ENCODE measurements at regions not wholly inside any gene's neighbourhood (a gene's known extent, or its start where the extent isn't known, plus 50 kb on each side); places are given as distances from the start of the nearest gene placed in this dataset.

DNA sequence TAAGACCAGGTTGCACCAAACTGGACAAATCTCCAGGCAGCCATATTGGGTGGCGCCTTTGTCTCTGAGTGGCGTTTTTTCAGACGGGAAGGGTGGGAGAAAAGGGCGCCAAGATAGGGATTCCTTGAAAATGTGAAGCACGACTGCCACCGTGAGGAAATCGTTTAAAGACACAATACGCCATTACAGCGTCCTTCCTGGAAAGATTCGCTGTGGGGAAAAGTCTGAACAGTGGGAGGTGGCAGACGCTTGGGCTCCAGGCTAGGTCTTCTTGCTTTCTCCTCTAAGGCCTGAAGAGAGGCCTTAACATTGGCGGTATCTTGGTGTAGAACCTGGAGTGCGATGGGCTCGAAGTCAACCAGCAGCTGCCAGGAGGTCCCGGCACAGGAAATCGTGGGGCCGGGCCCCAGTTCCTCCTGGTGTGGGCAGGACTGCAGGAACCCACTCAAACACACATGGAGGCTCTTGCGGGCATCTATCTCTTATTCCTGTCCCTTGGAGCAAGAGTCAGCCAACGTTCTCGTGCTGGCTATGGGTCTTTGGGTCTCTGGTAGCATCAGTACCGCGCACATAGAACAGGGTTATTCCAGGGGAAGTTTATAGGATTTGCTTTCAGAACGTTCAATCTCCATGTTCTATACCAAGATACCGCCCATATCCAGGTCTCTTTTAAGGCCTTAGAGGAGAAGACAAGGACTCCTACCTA lies 208.8 kb downstream of the OR13H1 start:
- H3K4me1 ChIP-seq, result no peaks in the 10 kb centered on the region
- DNase-seq (ENCODE audit: low spot score in 2 of 2), result peak; percentile 30 to 91
- intact Hi-C loops (cut with DNase I), result loop anchor here (2.0 kb wide), 2 partner anchors 24 to 40 kb away; no protein-coding TSS in a partner anchor
- H3K4me3 ChIP-seq, result peak overlapping the region; percentile 45 to 71
- H3K27ac ChIP-seq, result peak overlapping the region; percentile 79 to 87
- TF ChIP-seq, protein P1, sequence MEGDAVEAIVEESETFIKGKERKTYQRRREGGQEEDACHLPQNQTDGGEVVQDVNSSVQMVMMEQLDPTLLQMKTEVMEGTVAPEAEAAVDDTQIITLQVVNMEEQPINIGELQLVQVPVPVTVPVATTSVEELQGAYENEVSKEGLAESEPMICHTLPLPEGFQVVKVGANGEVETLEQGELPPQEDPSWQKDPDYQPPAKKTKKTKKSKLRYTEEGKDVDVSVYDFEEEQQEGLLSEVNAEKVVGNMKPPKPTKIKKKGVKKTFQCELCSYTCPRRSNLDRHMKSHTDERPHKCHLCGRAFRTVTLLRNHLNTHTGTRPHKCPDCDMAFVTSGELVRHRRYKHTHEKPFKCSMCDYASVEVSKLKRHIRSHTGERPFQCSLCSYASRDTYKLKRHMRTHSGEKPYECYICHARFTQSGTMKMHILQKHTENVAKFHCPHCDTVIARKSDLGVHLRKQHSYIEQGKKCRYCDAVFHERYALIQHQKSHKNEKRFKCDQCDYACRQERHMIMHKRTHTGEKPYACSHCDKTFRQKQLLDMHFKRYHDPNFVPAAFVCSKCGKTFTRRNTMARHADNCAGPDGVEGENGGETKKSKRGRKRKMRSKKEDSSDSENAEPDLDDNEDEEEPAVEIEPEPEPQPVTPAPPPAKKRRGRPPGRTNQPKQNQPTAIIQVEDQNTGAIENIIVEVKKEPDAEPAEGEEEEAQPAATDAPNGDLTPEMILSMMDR (IDR thresholded peaks at IDR 0.05), result peak in 2 of 3 experiments; percentile 38 to 42
- no peaks in the 10 kb centered on the region for H3K27me3 ChIP-seq
- no peaks in the 10 kb centered on the region for H3K9me3 ChIP-seq
- no peaks in the 10 kb centered on the region for H3K36me3 ChIP-seq

DNA sequence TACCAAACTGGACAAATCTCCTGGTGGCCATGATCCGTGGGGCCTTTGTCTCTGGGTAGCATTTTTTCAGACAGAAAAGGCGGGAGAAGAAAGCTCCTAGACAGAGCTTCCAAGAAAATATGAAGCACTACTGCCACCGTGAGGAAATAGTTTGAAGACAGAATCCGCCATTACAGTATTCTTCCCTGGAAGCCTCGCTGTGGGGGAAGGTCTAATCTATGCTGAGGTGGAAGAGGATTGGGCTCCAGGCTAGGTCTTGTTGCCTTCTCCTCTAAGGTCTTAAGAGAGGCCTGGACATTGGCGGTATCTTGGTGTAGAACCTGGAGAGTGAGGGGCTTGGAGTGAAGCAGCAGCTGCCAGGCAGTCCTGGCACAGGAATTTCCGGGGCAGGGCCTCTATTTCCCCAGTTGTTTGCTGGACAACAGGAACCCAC lies 218.9 kb downstream of the OR13H1 start:
- intact Hi-C loops (cut with DNase I), result loop anchor here (1.0 to 5.0 kb wide), 3 partner anchors 22 to 54 kb away; no protein-coding TSS in a partner anchor

DNA sequence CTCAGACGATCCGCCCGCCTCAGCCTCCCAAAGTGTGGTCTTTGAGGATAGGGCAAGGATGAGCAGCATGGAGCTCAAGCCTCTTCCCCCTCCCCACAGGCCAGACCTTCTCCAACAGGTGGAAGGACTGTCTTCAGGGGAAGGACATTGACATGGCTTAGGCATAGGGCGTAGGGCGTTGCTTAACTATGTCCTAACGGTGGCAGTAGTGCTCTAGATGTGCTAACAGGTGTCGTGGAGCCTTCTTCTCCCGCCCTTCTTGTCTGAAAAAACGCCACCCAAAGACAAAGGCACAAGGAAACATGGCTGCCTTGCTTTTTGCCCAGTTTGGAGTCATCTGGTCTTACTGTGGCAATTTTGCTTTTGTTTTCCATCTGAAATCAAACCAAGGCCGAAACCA lies 219.8 kb downstream of the OR13H1 start:
- H3K27me3 ChIP-seq, result no peaks in the 10 kb centered on the region
- no peaks in the 10 kb centered on the region for H3K4me1 ChIP-seq
- peak; percentile 35 to 93 for DNase-seq (ENCODE audit: low spot score in 2 of 2)
- H3K36me3 ChIP-seq, result no peaks in the 10 kb centered on the region
- TF ChIP-seq, protein P1 (IDR thresholded peaks at IDR 0.05), result peak; percentile 44 to 67 (median 60)
- intact Hi-C loops (cut with DNase I), result loop anchor here (1.0 to 5.0 kb wide), 3 partner anchors 23 to 54 kb away; no protein-coding TSS in a partner anchor
- no peaks in the 10 kb centered on the region for H3K9me3 ChIP-seq
- H3K27ac ChIP-seq, result no peak overlapping the region
- H3K4me3 ChIP-seq, result peak overlapping the region; percentile 24 to 60

More for the DNA sequence above, 218.9 kb downstream of the OR13H1 start:
- Histone ChIP-seq H3K36me3 (no peaks in the 10 kb centered on the region), H3K4me3 (peak overlapping the region; percentile 24 to 60), H3K27ac (peak overlapping the region in 1 of 2 donors; percentile 43), H3K27me3 (no peaks in the 10 kb centered on the region), H3K9me3 (no peaks in the 10 kb centered on the region), H3K4me1 (no peaks in the 10 kb centered on the region)
- TF ChIP-seq, protein P1 (IDR thresholded peaks at IDR 0.05), result peak; percentile 51 to 61 (median 51)
- DNase-seq (ENCODE audit: low spot score in 2 of 2), result peak in 1 of 2 donors; percentile 83

DNA sequence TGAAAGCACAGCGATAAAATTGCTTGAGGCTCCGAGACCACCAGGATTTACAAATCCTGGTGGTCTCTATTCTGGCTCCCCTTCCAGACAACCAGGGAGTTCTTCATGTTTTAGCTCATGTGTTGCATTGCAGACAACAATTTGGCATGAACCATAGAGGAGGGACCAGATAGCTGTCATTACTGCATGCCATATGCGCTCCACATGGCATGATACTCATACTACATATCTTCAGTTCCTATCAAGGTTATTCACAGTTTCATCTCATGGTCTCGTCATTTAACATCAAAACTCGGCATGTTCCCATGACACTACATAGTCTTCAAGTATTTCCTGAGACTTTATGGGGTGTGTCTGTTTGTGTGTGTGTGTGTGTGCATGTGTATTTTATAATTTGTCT lies 220.3 kb downstream of the OR13H1 start:
- DNase-seq (ENCODE audit: low spot score in 2 of 2), result no peak
- Histone ChIP-seq H3K4me1 (no peaks in the 10 kb centered on the region), H3K4me3 (peak overlapping the region; percentile 24 to 60), H3K27ac (no peak overlapping the region), H3K27me3 (no peaks in the 10 kb centered on the region), H3K9me3 (no peaks in the 10 kb centered on the region), H3K36me3 (no peaks in the 10 kb centered on the region)
- TF ChIP-seq, protein P1 (IDR thresholded peaks at IDR 0.05), result no peak
- intact Hi-C loops (cut with DNase I), result loop anchor here (5.0 kb wide), 1 partner anchor 53 kb away; no protein-coding TSS in a partner anchor

DNA sequence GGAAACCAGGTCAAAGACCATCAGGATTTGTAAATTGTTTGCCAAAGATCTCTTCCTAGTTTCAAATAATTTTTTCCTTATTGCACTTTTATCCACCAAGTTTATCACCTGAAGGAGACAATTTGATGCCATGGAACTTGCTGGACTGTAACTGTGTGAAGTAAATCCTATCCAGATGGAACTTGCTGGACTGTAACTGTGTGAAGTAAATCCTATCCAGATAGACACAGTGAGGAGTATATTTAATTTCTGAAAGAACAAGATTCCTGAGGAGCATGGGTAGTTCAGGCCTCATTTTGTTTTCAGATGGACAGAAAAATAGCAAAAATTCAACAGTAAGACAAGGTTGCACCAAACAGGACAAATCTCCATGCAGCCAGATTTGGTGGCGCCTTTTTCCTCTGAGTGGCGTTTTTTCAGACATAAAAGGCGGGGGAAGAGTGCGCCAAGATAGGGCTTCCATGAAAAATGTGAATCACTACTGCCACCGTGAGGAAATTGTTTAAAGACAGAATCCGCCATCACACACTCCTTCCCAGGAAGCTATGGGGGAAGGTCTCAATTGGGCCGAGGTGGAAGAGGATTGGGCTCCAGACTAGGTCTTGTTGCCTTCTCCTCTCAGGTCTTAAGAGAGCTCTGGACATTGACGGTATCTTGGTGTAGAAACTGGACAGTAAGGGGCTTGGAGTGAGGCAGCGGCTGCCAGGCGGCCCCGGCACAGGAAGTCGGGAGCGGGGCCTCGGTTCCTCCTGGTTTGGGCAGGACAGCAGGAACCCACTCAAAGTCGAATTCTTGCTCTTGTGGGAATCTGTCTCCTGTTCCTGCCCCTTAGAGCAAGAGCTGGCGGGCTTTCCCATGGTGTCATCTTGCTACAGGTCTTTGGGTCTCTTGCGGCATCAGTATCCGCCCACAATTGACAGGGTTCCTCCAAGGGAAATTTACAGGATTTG lies 234.7 kb downstream of the OR13H1 start:
- TF ChIP-seq, protein P1 (IDR thresholded peaks at IDR 0.05), result peak; percentile 31 to 59 (median 57)
- Histone ChIP-seq H3K27ac (peak overlapping the region; percentile 66 to 78), H3K36me3 (no peaks in the 10 kb centered on the region), H3K4me3 (peak overlapping the region; percentile 59 to 63), H3K27me3 (no peaks in the 10 kb centered on the region), H3K9me3 (no peaks in the 10 kb centered on the region), H3K4me1 (peaks cover 0 to 4% of the 10 kb centered on the region in 2 donors)
- intact Hi-C loops (cut with DNase I), result loop anchor here (1.0 kb wide), 1 partner anchor 10 kb away; no protein-coding TSS in a partner anchor
- DNase-seq (ENCODE audit: low spot score in 2 of 2), result peak in 1 of 2 donors; percentile 87

All from ascending aorta (tissue), 2 donors.